ENCODE measurements at regions not wholly inside any gene's neighbourhood (a gene's known extent, or its start where the extent isn't known, plus 50 kb on each side); places are given as distances from the start of the nearest gene placed in this dataset.

- Histone ChIP-seq H3K36me3 (ENCODE audit: insufficient read depth) (no peaks in the 10 kb centered on the region; the same call in 1 of the 2 replicates), H3K4me3 (no peak overlapping the region), H3K79me2 (replicated peaks; ENCODE audit: insufficient read depth) (no peaks in the 10 kb centered on the region), H3K9me2 (ENCODE audit: insufficient read depth) (no peaks in the 10 kb centered on the region), H3K27ac (ENCODE audit: low read depth) (no peak overlapping the region), H2AFZ (no peak overlapping the region), H3K4me2 (no peak overlapping the region), H3K27me3 (ENCODE audit: insufficient read depth) (no peaks in the 10 kb centered on the region), H3F3A (replicated peaks; ENCODE audit: low read depth) (no peaks in the 10 kb centered on the region), H4K20me1 (replicated peaks; ENCODE audit: insufficient read depth) (no peaks in the 10 kb centered on the region), H3K4me1 (ENCODE audit: insufficient read depth) (no peaks in the 10 kb centered on the region)
- Mint-ChIP-seq H3K4me3 (no peak overlapping the region), H3K4me1 (no peaks in the 10 kb centered on the region), H3K27me3 (ENCODE audit: insufficient read depth, low read depth, poor library complexity) (no peaks in the 10 kb centered on the region), H3K36me3 (ENCODE audit: low read depth) (peaks cover 37% of the 10 kb centered on the region), H3K9me3 (peaks cover 97% of the 10 kb centered on the region), H3K27ac (no peak overlapping the region)
- DNase-seq (ENCODE audit: low spot score), result no peak
- TF ChIP-seq POLR2AphosphoS5 (IDR thresholded peaks at IDR 0.05; ENCODE audit: low read depth) (no peak), JUNB (IDR thresholded peaks at IDR 0.05; ENCODE audit: unreplicated experiment) (no peak), ZNF114 (CRISPR knock-in tag; IDR thresholded peaks at IDR 0.05) (no peak)
- no peak for ATAC-seq
Measured at GRCh38 chr7:56218510-56218909, 102.3 kb upstream of the NUPR2 start.

- Histone ChIP-seq H3K79me2 (replicated peaks; ENCODE audit: insufficient read depth) (no peaks in the 10 kb centered on the region), H2AFZ (no peak overlapping the region), H3K36me3 (ENCODE audit: insufficient read depth) (no peaks in the 10 kb centered on the region; the same call in 1 of the 2 replicates), H3K9me2 (ENCODE audit: insufficient read depth) (no peaks in the 10 kb centered on the region), H3K27ac (ENCODE audit: low read depth) (no peak overlapping the region), H4K20me1 (replicated peaks; ENCODE audit: insufficient read depth) (no peaks in the 10 kb centered on the region), H3F3A (replicated peaks; ENCODE audit: low read depth) (no peaks in the 10 kb centered on the region), H3K27me3 (ENCODE audit: insufficient read depth) (no peaks in the 10 kb centered on the region), H3K4me3 (no peak overlapping the region), H3K4me2 (no peak overlapping the region), H3K4me1 (ENCODE audit: insufficient read depth) (no peaks in the 10 kb centered on the region)
- ATAC-seq (no peak), DNase-seq (ENCODE audit: low spot score) (no peak)
- Mint-ChIP-seq H3K4me3 (no peak overlapping the region), H3K4me1 (no peaks in the 10 kb centered on the region), H3K27ac (no peak overlapping the region), H3K36me3 (ENCODE audit: low read depth) (peaks cover 43% of the 10 kb centered on the region), H3K9me3 (peaks cover 100% of the 10 kb centered on the region), H3K27me3 (ENCODE audit: insufficient read depth, low read depth, poor library complexity) (peaks cover 2% of the 10 kb centered on the region)
- TF ChIP-seq EZH2phosphoT487 (IDR thresholded peaks at IDR 0.05; ENCODE audit: unreplicated experiment) (no peak), ZNF331 (CRISPR knock-in tag; IDR thresholded peaks at IDR 0.05; ENCODE audit: low read depth) (no peak), REST (IDR thresholded peaks at IDR 0.05; ENCODE audit: unreplicated experiment) (no peak), CTCF (conservative IDR thresholded peaks at IDR 0.05; ENCODE audit: low read depth in 2 of 2) (no peak), ETS1 (IDR thresholded peaks at IDR 0.05) (no peak), JUNB (IDR thresholded peaks at IDR 0.05; ENCODE audit: unreplicated experiment) (no peak), CREB1 (CRISPR knock-in tag; IDR thresholded peaks at IDR 0.05; ENCODE audit: low read depth) (no peak), NANOG (IDR thresholded peaks at IDR 0.05; ENCODE audit: borderline replicate concordance) (no peak), ZNF114 (CRISPR knock-in tag; IDR thresholded peaks at IDR 0.05) (no peak)
Measured at GRCh38 chr7:56213574-56213973, 97.4 kb upstream of the NUPR2 start.
